Panc1 (cell line): ENCODE measurements at regions not wholly inside any gene's neighbourhood (a gene's known extent, or its start where the extent isn't known, plus 50 kb on each side); places are given as distances from the start of the nearest gene placed in this dataset.

Experiments
- ATAC-seq: fragments of 200-7000 bp; cut with Tn5 transposase; 2 replicates; pipeline ENCODE4 v1.9.1; 2020; ENCODE audit warnings: mild to moderate bottlenecking, moderate library complexity
- BruUV-seq: library from RNA; stranded (reverse); fragments of 400-500 nt; replicated peaks from 2 replicates; lab custom pipeline; 2021; lab: Mats Ljungman, UMichigan
- CTCF ChIA-PET: fragments of 300-600 bp; sonication (Branson Sonifier 250); formaldehyde crosslinking; loops from one replicate; lab custom pipeline; 2022; ENCODE audit warnings: antibody characterized with exemption; lab: Charles Lee
- POLR2A ChIA-PET: fragments of 300-600 bp; sonication (Branson Sonifier 250); formaldehyde crosslinking; loops from one replicate; lab custom pipeline; 2022; ENCODE audit warnings: antibody characterized with exemption; lab: Charles Lee
- DNase-seq: peaks from one replicate; pipeline ENCODE4 v3.0.0-alpha.2; 2010; ENCODE audit warnings: low read depth, low spot score
- H3K27ac ChIP-seq: 2 replicates; pipeline ENCODE4 v1.5.1; 2011; ENCODE audit warnings: mild to moderate bottlenecking, low read length, inconsistent platforms
- H3K27me3 ChIP-seq: fragments of 200-500 bp; sonication (Bioruptor generic); 2 replicates; pipeline ENCODE4 v1.6.0; 2014; ENCODE audit warnings: low read length, inconsistent platforms; ENCODE audit not compliant: control insufficient read depth, insufficient read depth
- H3K36me3 ChIP-seq: fragments of 200-500 bp; sonication (Bioruptor generic); 2 replicates; pipeline ENCODE4 v1.5.1; 2014; ENCODE audit warnings: inconsistent platforms, mild to moderate bottlenecking, low read length, moderate library complexity; ENCODE audit not compliant: control insufficient read depth, insufficient read depth
- H3K4me1 ChIP-seq: 2 replicates; pipeline ENCODE4 v1.5.1; 2011; ENCODE audit warnings: inconsistent platforms, mild to moderate bottlenecking, low read length, moderate library complexity; ENCODE audit not compliant: control insufficient read depth, insufficient read depth
- H3K4me3 ChIP-seq, 2 experiments: 2 replicates each; pipeline ENCODE4 v1.5.1; 2011 to 2012; ENCODE audit warnings: low read depth in 2 of 2, low read length in 2 of 2, mild to moderate bottlenecking in 2 of 2, inconsistent platforms in 1 of 2, moderate library complexity in 1 of 2
- H3K9me3 ChIP-seq: fragments of 200-500 bp; sonication (Bioruptor generic); 2 replicates; pipeline ENCODE4 v1.5.1; 2014; ENCODE audit warnings: low read depth, mild to moderate bottlenecking, inconsistent platforms, low read length, moderate library complexity; ENCODE audit not compliant: control insufficient read depth, insufficient read depth
- CTCF ChIP-seq: fragments of 450-650 bp; IDR thresholded peaks from 2 replicates; pipeline ENCODE4 v1.5.1; 2017; ENCODE audit warnings: mild to moderate bottlenecking
- POLR2AphosphoS5 ChIP-seq: IDR thresholded peaks from 2 replicates; pipeline ENCODE4 v1.6.1; 2012; ENCODE audit warnings: mild to moderate bottlenecking, low read depth, low read length, moderate library complexity
- SIN3A ChIP-seq: IDR thresholded peaks from 2 replicates; pipeline ENCODE4 v1.6.1; 2012; ENCODE audit warnings: low read depth, mild to moderate bottlenecking, low read length, moderate library complexity, borderline replicate concordance; ENCODE audit not compliant: insufficient read depth
- TCF7L2 ChIP-seq: IDR thresholded peaks from 2 replicates; pipeline ENCODE4 v1.6.1; 2011; ENCODE audit warnings: mild to moderate bottlenecking, low read depth, low read length, inconsistent platforms
- in situ Hi-C: cut with HindIII; loops from 2 replicates; pipeline ENCODE4 v1.10.0; 2016; ENCODE audit warnings: low sequenced_read_pairs, low pct_unique_long_range_greater_than_20kb
- intact Hi-C: fragments of 100-400 bp; cut with micrococcal nuclease; formaldehyde crosslinking; loops from one replicate; pipeline ENCODE4 v1.10.0; 2022; ENCODE audit not compliant: unreplicated experiment
- TF ChIP-seq, protein P1 (sequence below), 2 experiments: IDR thresholded peaks; 2 replicates each; pipeline ENCODE4 v1.6.1; 2011 to 2012; ENCODE audit warnings: low read depth in 2 of 2, control low read depth in 1 of 2, low read length in 1 of 2, mild to moderate bottlenecking in 1 of 2, moderate library complexity in 1 of 2; ENCODE audit not compliant: insufficient read depth in 1 of 2

- H3K4me3 ChIP-seq: no peak overlapping the region
- TF ChIP-seq, protein P1, sequence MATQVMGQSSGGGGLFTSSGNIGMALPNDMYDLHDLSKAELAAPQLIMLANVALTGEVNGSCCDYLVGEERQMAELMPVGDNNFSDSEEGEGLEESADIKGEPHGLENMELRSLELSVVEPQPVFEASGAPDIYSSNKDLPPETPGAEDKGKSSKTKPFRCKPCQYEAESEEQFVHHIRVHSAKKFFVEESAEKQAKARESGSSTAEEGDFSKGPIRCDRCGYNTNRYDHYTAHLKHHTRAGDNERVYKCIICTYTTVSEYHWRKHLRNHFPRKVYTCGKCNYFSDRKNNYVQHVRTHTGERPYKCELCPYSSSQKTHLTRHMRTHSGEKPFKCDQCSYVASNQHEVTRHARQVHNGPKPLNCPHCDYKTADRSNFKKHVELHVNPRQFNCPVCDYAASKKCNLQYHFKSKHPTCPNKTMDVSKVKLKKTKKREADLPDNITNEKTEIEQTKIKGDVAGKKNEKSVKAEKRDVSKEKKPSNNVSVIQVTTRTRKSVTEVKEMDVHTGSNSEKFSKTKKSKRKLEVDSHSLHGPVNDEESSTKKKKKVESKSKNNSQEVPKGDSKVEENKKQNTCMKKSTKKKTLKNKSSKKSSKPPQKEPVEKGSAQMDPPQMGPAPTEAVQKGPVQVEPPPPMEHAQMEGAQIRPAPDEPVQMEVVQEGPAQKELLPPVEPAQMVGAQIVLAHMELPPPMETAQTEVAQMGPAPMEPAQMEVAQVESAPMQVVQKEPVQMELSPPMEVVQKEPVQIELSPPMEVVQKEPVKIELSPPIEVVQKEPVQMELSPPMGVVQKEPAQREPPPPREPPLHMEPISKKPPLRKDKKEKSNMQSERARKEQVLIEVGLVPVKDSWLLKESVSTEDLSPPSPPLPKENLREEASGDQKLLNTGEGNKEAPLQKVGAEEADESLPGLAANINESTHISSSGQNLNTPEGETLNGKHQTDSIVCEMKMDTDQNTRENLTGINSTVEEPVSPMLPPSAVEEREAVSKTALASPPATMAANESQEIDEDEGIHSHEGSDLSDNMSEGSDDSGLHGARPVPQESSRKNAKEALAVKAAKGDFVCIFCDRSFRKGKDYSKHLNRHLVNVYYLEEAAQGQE (IDR thresholded peaks at IDR 0.05; ENCODE audit: insufficient read depth in 1 of 2, low read depth in 2 of 2, low read length in 1 of 2): no peak
- TF ChIP-seq TCF7L2: no peak
- TF ChIP-seq CTCF: no peak
- TF ChIP-seq POLR2AphosphoS5: no peak
- no peak for TF ChIP-seq SIN3A
- H3K36me3 ChIP-seq: no peaks in the 10 kb centered on the region
- BruUV-seq: no TSS peak
- no peak for DNase-seq
- no peak overlapping the region for H3K27ac ChIP-seq
- no peak for ATAC-seq
- POLR2A ChIA-PET: no interaction called here
- no peaks in the 10 kb centered on the region for H3K27me3 ChIP-seq
- CTCF ChIA-PET: interaction anchor here (0.7 kb wide), 1 partner anchor 21 kb away, joined by 3 read pairs; no protein-coding TSS in a partner anchor
- H3K9me3 ChIP-seq: no peaks in the 10 kb centered on the region
- in situ Hi-C loops (no loop called here), intact Hi-C loops (no loop called here)
- H3K4me1 ChIP-seq: no peaks in the 10 kb centered on the region
Measured at GRCh38 chr3:78183906-78184599, 1144.2 kb downstream of the ROBO2 start.

GRCh38 chr3:78186404-78186803, 1146.5 kb downstream of the ROBO2 start:
- no peaks in the 10 kb centered on the region for H3K9me3 ChIP-seq
- in situ Hi-C loops: no loop called here
- DNase-seq (no peak), ATAC-seq (no peak)
- no peaks in the 10 kb centered on the region for H3K4me1 ChIP-seq
- BruUV-seq: no TSS peak
- H3K27ac ChIP-seq: no peak overlapping the region
- no peak overlapping the region for H3K4me3 ChIP-seq
- H3K36me3 ChIP-seq: no peaks in the 10 kb centered on the region
- H3K27me3 ChIP-seq: no peaks in the 10 kb centered on the region
- intact Hi-C loops: no loop called here
- ChIA-PET POLR2A (no interaction called here), CTCF (no interaction called here)
- TF ChIP-seq CTCF (no peak), SIN3A (no peak)
